IMR-90 (cell line): ENCODE measurements at regions not wholly inside any gene's neighbourhood (a gene's known extent, or its start where the extent isn't known, plus 50 kb on each side); places are given as distances from the start of the nearest gene placed in this dataset.

Experiments used
- ATAC-seq: fragments of 200-7000 bp; cut with Tn5 transposase; 2 replicates; pipeline ENCODE4 v1.9.1; 2020; ENCODE audit warnings: low read depth, mild to moderate bottlenecking, moderate library complexity
- BruUV-seq: library from RNA; stranded (reverse); fragments of 400-500 nt; replicated peaks from 2 replicates; lab custom pipeline; 2021; lab: Mats Ljungman, UMichigan
- CTCF ChIA-PET: fragments of 300-600 bp; formaldehyde crosslinking; extraction: SDS; loops from one replicate; lab custom pipeline; 2021; ENCODE audit warnings: antibody characterized with exemption; lab: Yijun Ruan, JAX
- POLR2A ChIA-PET: fragments of 300-600 bp; sonication (Branson Sonifier 250); formaldehyde crosslinking; loops from one replicate; lab custom pipeline; 2022; ENCODE audit warnings: antibody characterized with exemption; ENCODE audit not compliant: unreplicated experiment; lab: Charles Lee
- DNase-seq: peaks from one replicate; pipeline ENCODE4 v3.0.0; 2013
- H2AFZ ChIP-seq: replicated peaks from 2 replicates; pipeline ENCODE3; 2013; ENCODE audit warnings: low read length, mild to moderate bottlenecking; ENCODE audit not compliant: poor library complexity
- H2AK5ac ChIP-seq: 2 replicates; pipeline ENCODE4 v1.6.1; 2013; ENCODE audit warnings: low read depth, low read length, inconsistent platforms
- H2AK9ac ChIP-seq: replicated peaks from 2 replicates; pipeline ENCODE3; 2013; ENCODE audit warnings: mild to moderate bottlenecking, low read depth, low read length, moderate library complexity; ENCODE audit not compliant: poor library complexity
- H2BK120ac ChIP-seq: 2 replicates; pipeline ENCODE4 v1.6.1; 2013; ENCODE audit warnings: low read depth, low read length, inconsistent platforms
- H2BK15ac ChIP-seq: 3 replicates; pipeline ENCODE4 v1.6.1; 2013; ENCODE audit warnings: low read depth, low read length, inconsistent platforms
- H2BK20ac ChIP-seq: 2 replicates; pipeline ENCODE4 v1.6.1; 2013; ENCODE audit warnings: low read depth, mild to moderate bottlenecking, inconsistent platforms, low read length, moderate library complexity
- H2BK5ac ChIP-seq: 2 replicates; pipeline ENCODE4 v1.6.1; 2013; ENCODE audit warnings: mild to moderate bottlenecking, low read depth, low read length, inconsistent platforms; ENCODE audit not compliant: poor library complexity, severe bottlenecking
- H3K14ac ChIP-seq: replicated peaks from 2 replicates; pipeline ENCODE4 v1.6.1; 2013; ENCODE audit warnings: low read depth, low read length, inconsistent platforms
- H3K18ac ChIP-seq: 2 replicates; pipeline ENCODE4 v1.6.1; 2013; ENCODE audit warnings: low read depth, low read length, control low read depth
- H3K23ac ChIP-seq: 2 replicates; pipeline ENCODE4 v1.6.1; 2013; ENCODE audit warnings: low read depth, low read length, inconsistent platforms
- H3K27ac ChIP-seq: 2 replicates; pipeline ENCODE4 v1.5.1; 2013; ENCODE audit warnings: mild to moderate bottlenecking, control low read depth, low read length; ENCODE audit not compliant: insufficient read depth
- H3K27me3 ChIP-seq: 2 replicates; pipeline ENCODE4 v1.6.1; 2013; ENCODE audit warnings: low read length; ENCODE audit not compliant: control insufficient read depth, insufficient read depth
- H3K36me3 ChIP-seq: 2 replicates; pipeline ENCODE4 v1.6.1; 2013; ENCODE audit warnings: low read length, mixed read lengths; ENCODE audit not compliant: control insufficient read depth, insufficient read depth
- H3K4ac ChIP-seq: 2 replicates; pipeline ENCODE4 v1.6.1; 2013; ENCODE audit warnings: low read depth, low read length, inconsistent platforms
- H3K4me1 ChIP-seq: 2 replicates; pipeline ENCODE4 v1.6.1; 2013; ENCODE audit warnings: low read length, mixed read lengths; ENCODE audit not compliant: control insufficient read depth, insufficient read depth
- H3K4me2 ChIP-seq: 2 replicates; pipeline ENCODE4 v1.6.1; 2013; ENCODE audit warnings: low read depth, mild to moderate bottlenecking, control low read depth, low read length, moderate library complexity
- H3K4me3 ChIP-seq: 2 replicates; pipeline ENCODE4 v1.5.1; 2013; ENCODE audit warnings: low read depth, mild to moderate bottlenecking, control low read depth, low read length, moderate library complexity; ENCODE audit not compliant: insufficient read depth
- H3K56ac ChIP-seq: 2 replicates; pipeline ENCODE4 v1.6.1; 2013; ENCODE audit warnings: low read length, inconsistent platforms; ENCODE audit not compliant: insufficient read depth; ENCODE audit errors: extremely low read depth
- H3K79me1 ChIP-seq, 2 experiments: 2 replicates each; pipeline ENCODE4 v1.6.1; 2013; ENCODE audit warnings: low read length in 2 of 2, inconsistent platforms in 1 of 2, low read depth in 1 of 2
- H3K9ac ChIP-seq: 2 replicates; pipeline ENCODE4 v1.6.1; 2013; ENCODE audit warnings: low read depth, low read length, control low read depth
- H3K9me1 ChIP-seq: 2 replicates; pipeline ENCODE4 v1.6.1; 2013; ENCODE audit warnings: low read length, inconsistent platforms; ENCODE audit not compliant: insufficient read depth
- H3K9me3 ChIP-seq: 2 replicates; pipeline ENCODE4 v1.6.1; 2013; ENCODE audit warnings: low read length; ENCODE audit not compliant: control insufficient read depth, insufficient read depth
- H4K20me1 ChIP-seq: 2 replicates; pipeline ENCODE4 v1.6.1; 2013; ENCODE audit warnings: low read length, inconsistent platforms; ENCODE audit not compliant: insufficient read depth
- H4K5ac ChIP-seq: 2 replicates; pipeline ENCODE4 v1.6.1; 2013; ENCODE audit warnings: mild to moderate bottlenecking, low read depth, low read length, control low read depth
- H4K8ac ChIP-seq, 2 experiments: 2 replicates each; pipeline ENCODE4 v1.6.1; 2013; ENCODE audit warnings: low read depth in 2 of 2, low read length in 2 of 2, control low read depth in 1 of 2, inconsistent platforms in 1 of 2
- H4K91ac ChIP-seq: 2 replicates; pipeline ENCODE4 v1.6.1; 2013; ENCODE audit warnings: low read depth, low read length, inconsistent platforms; ENCODE audit not compliant: insufficient read depth
- MXI1 ChIP-seq: IDR thresholded peaks from 2 replicates; pipeline ENCODE4 v1.6.1; 2012; ENCODE audit warnings: low read depth, mild to moderate bottlenecking, low read length, moderate library complexity, borderline replicate concordance
- NFE2L2 ChIP-seq: fragments of 150-350 bp; IDR thresholded peaks from 2 replicates; pipeline ENCODE4 v1.6.1; 2016; ENCODE audit warnings: low read depth, mild to moderate bottlenecking, low read length
- RCOR1 ChIP-seq: IDR thresholded peaks from 2 replicates; pipeline ENCODE4 v1.6.1; 2012; ENCODE audit warnings: mild to moderate bottlenecking, low read length, improper control_type of control experiment; ENCODE audit not compliant: insufficient replicate concordance
- RFX5 ChIP-seq: IDR thresholded peaks from 2 replicates; pipeline ENCODE4 v1.8.0; 2012; ENCODE audit warnings: low read depth, mild to moderate bottlenecking, low read length, moderate library complexity
- WGBS, 2 experiments: methylation state at CpG; one replicate each; pipeline versions ENCODE4 v1.1.5 to v1.1.7; 2013; ENCODE audit warnings: missing lambda C conversion rate in 2 of 2; ENCODE audit not compliant: insufficient read length in 1 of 2; ENCODE audit errors: extremely low coverage in 2 of 2; 5-methylcytosine and 5-hydroxymethylcytosine counted together
- dilution Hi-C: fragments of 300-500 bp; cut with HindIII; formaldehyde crosslinking; loops from one replicate; pipeline ENCODE4 v1.14.3; 2018; ENCODE audit warnings: low sequenced_read_pairs; ENCODE audit not compliant: unreplicated experiment
- in situ Hi-C: fragments of 300-500 bp; cut with MboI; formaldehyde crosslinking; loops from 3 replicates; pipeline ENCODE4 v1.14.3; 2019; ENCODE audit warnings: low sequenced_read_pairs, inconsistent platforms, mixed read lengths
- intact Hi-C: fragments of 100-400 bp; cut with micrococcal nuclease; formaldehyde crosslinking; loops from 2 replicates; pipeline ENCODE4 v1.10.0; 2022
- TF ChIP-seq, protein P1 (sequence below): fragments of 150-350 bp; IDR thresholded peaks from 2 replicates; pipeline ENCODE4 v1.6.1; 2017; ENCODE audit warnings: mild to moderate bottlenecking, antibody characterized with exemption, low read length, low read depth

DNA sequence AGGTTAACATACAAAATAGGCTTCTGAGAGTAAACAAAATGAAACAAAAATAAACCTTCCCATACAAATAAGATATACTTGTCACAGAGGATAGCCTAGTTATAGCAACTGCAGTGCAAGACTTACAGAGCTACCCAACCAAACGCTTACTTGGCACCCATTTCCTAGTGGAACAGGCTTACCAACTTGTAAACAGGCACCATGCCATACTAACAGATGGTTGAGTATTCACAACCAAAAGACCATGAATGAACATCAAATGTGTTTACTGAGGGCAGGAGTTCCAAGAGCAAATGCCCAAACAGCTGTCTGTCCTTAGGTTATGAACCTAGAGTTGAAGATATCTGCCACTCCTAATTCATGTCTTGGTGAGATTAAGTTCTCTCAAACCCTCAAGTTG lies 2629.2 kb downstream of the PCDH7 start:
- dilution Hi-C loops = no loop called here
- no peak overlapping the region for H3K4me3 ChIP-seq
- no peak overlapping the region for H4K8ac ChIP-seq
- H2AK9ac ChIP-seq = no peak overlapping the region
- H3K27me3 ChIP-seq = no peaks in the 10 kb centered on the region
- intact Hi-C loops = no loop called here
- no peak overlapping the region for H3K27ac ChIP-seq
- H2BK20ac ChIP-seq = no peak overlapping the region
- DNase-seq (no peak), ATAC-seq (no peak)
- H3K4me1 ChIP-seq = no peaks in the 10 kb centered on the region
- H3K18ac ChIP-seq = no peak overlapping the region
- no peaks in the 10 kb centered on the region for H3K79me1 ChIP-seq
- no peak for TF ChIP-seq MXI1
- TF ChIP-seq NFE2L2 = no peak
- TF ChIP-seq RFX5 = no peak
- TF ChIP-seq, protein P1, sequence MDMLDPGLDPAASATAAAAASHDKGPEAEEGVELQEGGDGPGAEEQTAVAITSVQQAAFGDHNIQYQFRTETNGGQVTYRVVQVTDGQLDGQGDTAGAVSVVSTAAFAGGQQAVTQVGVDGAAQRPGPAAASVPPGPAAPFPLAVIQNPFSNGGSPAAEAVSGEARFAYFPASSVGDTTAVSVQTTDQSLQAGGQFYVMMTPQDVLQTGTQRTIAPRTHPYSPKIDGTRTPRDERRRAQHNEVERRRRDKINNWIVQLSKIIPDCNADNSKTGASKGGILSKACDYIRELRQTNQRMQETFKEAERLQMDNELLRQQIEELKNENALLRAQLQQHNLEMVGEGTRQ = no peak
- no peak for TF ChIP-seq RCOR1
- no peaks in the 10 kb centered on the region for H4K20me1 ChIP-seq
- no peak overlapping the region for H2BK120ac ChIP-seq
- H2BK5ac ChIP-seq = no peak overlapping the region
- no peaks in the 10 kb centered on the region for H3K36me3 ChIP-seq
- BruUV-seq = no TSS peak
- in situ Hi-C loops = no loop called here
- H4K91ac ChIP-seq = no peak overlapping the region
- H3K4me2 ChIP-seq = no peak overlapping the region
- H3K9me3 ChIP-seq = peaks cover 2% of the 10 kb centered on the region; the same call in 1 of the 2 replicates
- ChIA-PET POLR2A (no interaction called here), CTCF (no interaction called here)
- no peak overlapping the region for H2AK5ac ChIP-seq
- H2BK15ac ChIP-seq = no peak overlapping the region
- no peak overlapping the region for H3K4ac ChIP-seq
- H3K9ac ChIP-seq = no peak overlapping the region
- no peak overlapping the region for H2AFZ ChIP-seq
- no peak overlapping the region for H3K14ac ChIP-seq
- H3K9me1 ChIP-seq = no peaks in the 10 kb centered on the region
- WGBS, 2 experiments = 20% methylated on average over 1 of the region's 1 CpG; no CpG with 5 or more reads in 1 of the 2 experiments
- no peak overlapping the region for H3K23ac ChIP-seq
- H3K56ac ChIP-seq = no peak overlapping the region
- no peak overlapping the region for H4K5ac ChIP-seq
